ENCODE measurements at regions not wholly inside any gene's neighbourhood (a gene's known extent, or its start where the extent isn't known, plus 50 kb on each side); places are given as distances from the start of the nearest gene placed in this dataset.

GRCh38 chrX:104513162-104513561 is 52.8 kb upstream of the IL1RAPL2 start:
- no peak for TF ChIP-seq CTCF (IDR thresholded peaks at IDR 0.05; ENCODE audit: borderline replicate concordance)
- no peak for DNase-seq
- intact Hi-C loops (cut with micrococcal nuclease), result no loop called here
- H3K4me3 ChIP-seq, result no peak overlapping the region
- no peaks in the 10 kb centered on the region for H3K27me3 ChIP-seq (ENCODE audit: low read depth)
- no peaks in the 10 kb centered on the region for H3K4me1 ChIP-seq
- no peaks in the 10 kb centered on the region for H3K9me3 ChIP-seq (replicated peaks)
- H3K27ac ChIP-seq (replicated peaks), result no peak overlapping the region
- H3K36me3 ChIP-seq, result no peaks in the 10 kb centered on the region

- intact Hi-C loops (cut with micrococcal nuclease), result no loop called here
- DNase-seq, result no peak
- H3K4me3 ChIP-seq, result no peak overlapping the region
Measured at GRCh38 chrX:104510801-104511200, 55.2 kb upstream of the IL1RAPL2 start.

GRCh38 chrX:104502460-104502859 is 63.5 kb upstream of the IL1RAPL2 start:
- H3K4me1 ChIP-seq, result no peaks in the 10 kb centered on the region
- TF ChIP-seq CTCF (IDR thresholded peaks at IDR 0.05; ENCODE audit: borderline replicate concordance), result no peak
- no peak overlapping the region for H3K27ac ChIP-seq (replicated peaks)
- H3K9me3 ChIP-seq (replicated peaks), result no peaks in the 10 kb centered on the region
- no peak overlapping the region for H3K4me3 ChIP-seq
- no peak for DNase-seq
- intact Hi-C loops (cut with micrococcal nuclease), result no loop called here
- no peaks in the 10 kb centered on the region for H3K27me3 ChIP-seq (ENCODE audit: low read depth)
- H3K36me3 ChIP-seq, result no peaks in the 10 kb centered on the region

More at GRCh38 chrX:104510801-104511200, 55.2 kb upstream of the IL1RAPL2 start:
- H3K27ac ChIP-seq (replicated peaks), result no peak overlapping the region
- no peaks in the 10 kb centered on the region for H3K9me3 ChIP-seq (replicated peaks)
- no peaks in the 10 kb centered on the region for H3K36me3 ChIP-seq
- TF ChIP-seq CTCF (IDR thresholded peaks at IDR 0.05; ENCODE audit: borderline replicate concordance), result no peak
- no peaks in the 10 kb centered on the region for H3K4me1 ChIP-seq
- H3K27me3 ChIP-seq (ENCODE audit: low read depth), result no peaks in the 10 kb centered on the region

GRCh38 chrX:104488811-104489210 is 77.2 kb upstream of the IL1RAPL2 start:
- no peak overlapping the region for H3K4me3 ChIP-seq
- H3K9me3 ChIP-seq (replicated peaks), result no peaks in the 10 kb centered on the region
- no peaks in the 10 kb centered on the region for H3K27me3 ChIP-seq (ENCODE audit: low read depth)
- H3K4me1 ChIP-seq, result no peaks in the 10 kb centered on the region
- no peak overlapping the region for H3K27ac ChIP-seq (replicated peaks)
- intact Hi-C loops (cut with micrococcal nuclease), result no loop called here
- DNase-seq, result no peak
- H3K36me3 ChIP-seq, result no peaks in the 10 kb centered on the region
- no peak for TF ChIP-seq CTCF (IDR thresholded peaks at IDR 0.05; ENCODE audit: borderline replicate concordance)

GRCh38 chrX:104486691-104487090 is 79.3 kb upstream of the IL1RAPL2 start:
- intact Hi-C loops (cut with micrococcal nuclease), result no loop called here
- no peaks in the 10 kb centered on the region for H3K27me3 ChIP-seq (ENCODE audit: low read depth)
- no peaks in the 10 kb centered on the region for H3K9me3 ChIP-seq (replicated peaks)
- H3K36me3 ChIP-seq, result no peaks in the 10 kb centered on the region
- no peak for DNase-seq
- no peak overlapping the region for H3K4me3 ChIP-seq
- TF ChIP-seq CTCF (IDR thresholded peaks at IDR 0.05; ENCODE audit: borderline replicate concordance), result no peak
- H3K27ac ChIP-seq (replicated peaks), result no peak overlapping the region
- H3K4me1 ChIP-seq, result no peaks in the 10 kb centered on the region

GRCh38 chrX:104482757-104483156 is 83.2 kb upstream of the IL1RAPL2 start:
- TF ChIP-seq CTCF (IDR thresholded peaks at IDR 0.05; ENCODE audit: borderline replicate concordance), result no peak
- DNase-seq, result no peak
- Histone ChIP-seq H3K4me3 (no peak overlapping the region), H3K9me3 (replicated peaks) (no peaks in the 10 kb centered on the region), H3K36me3 (no peaks in the 10 kb centered on the region), H3K27ac (replicated peaks) (no peak overlapping the region), H3K27me3 (ENCODE audit: low read depth) (no peaks in the 10 kb centered on the region), H3K4me1 (no peaks in the 10 kb centered on the region)
- intact Hi-C loops (cut with micrococcal nuclease), result no loop called here
